ENCODE measurements at regions not wholly inside any gene's neighbourhood (a gene's known extent, or its start where the extent isn't known, plus 50 kb on each side); places are given as distances from the start of the nearest gene placed in this dataset.
"Not testable (repeated sequence)": the region's sequence is repeated elsewhere in the genome, so short reads cannot be mapped to it uniquely, and the experiment has no call there.

- not testable (repeated sequence) for TF ChIP-seq CTCF (IDR thresholded peaks at IDR 0.05; ENCODE audit: low read depth, low read length); EZH2phosphoT487 (IDR thresholded peaks at IDR 0.05; ENCODE audit: low read depth)
Measured at GRCh38 chrX:93344287-93344686, 329.1 kb downstream of the NAP1L3 start.

All from OCI-LY3 (cell line).